ENCODE measurements at regions not wholly inside any gene's neighbourhood (a gene's known extent, or its start where the extent isn't known, plus 50 kb on each side); places are given as distances from the start of the nearest gene placed in this dataset.
"Not testable (repeated sequence)": the region's sequence is repeated elsewhere in the genome, so short reads cannot be mapped to it uniquely, and the experiment has no call there.

- no peak overlapping the region for H3K27ac ChIP-seq
- TF ChIP-seq, protein P1, sequence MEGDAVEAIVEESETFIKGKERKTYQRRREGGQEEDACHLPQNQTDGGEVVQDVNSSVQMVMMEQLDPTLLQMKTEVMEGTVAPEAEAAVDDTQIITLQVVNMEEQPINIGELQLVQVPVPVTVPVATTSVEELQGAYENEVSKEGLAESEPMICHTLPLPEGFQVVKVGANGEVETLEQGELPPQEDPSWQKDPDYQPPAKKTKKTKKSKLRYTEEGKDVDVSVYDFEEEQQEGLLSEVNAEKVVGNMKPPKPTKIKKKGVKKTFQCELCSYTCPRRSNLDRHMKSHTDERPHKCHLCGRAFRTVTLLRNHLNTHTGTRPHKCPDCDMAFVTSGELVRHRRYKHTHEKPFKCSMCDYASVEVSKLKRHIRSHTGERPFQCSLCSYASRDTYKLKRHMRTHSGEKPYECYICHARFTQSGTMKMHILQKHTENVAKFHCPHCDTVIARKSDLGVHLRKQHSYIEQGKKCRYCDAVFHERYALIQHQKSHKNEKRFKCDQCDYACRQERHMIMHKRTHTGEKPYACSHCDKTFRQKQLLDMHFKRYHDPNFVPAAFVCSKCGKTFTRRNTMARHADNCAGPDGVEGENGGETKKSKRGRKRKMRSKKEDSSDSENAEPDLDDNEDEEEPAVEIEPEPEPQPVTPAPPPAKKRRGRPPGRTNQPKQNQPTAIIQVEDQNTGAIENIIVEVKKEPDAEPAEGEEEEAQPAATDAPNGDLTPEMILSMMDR (conservative IDR thresholded peaks at IDR 0.05): no peak
Observed at GRCh38 chr2:188787658-188788240, 186.4 kb upstream of the COL3A1 start.

DNA sequence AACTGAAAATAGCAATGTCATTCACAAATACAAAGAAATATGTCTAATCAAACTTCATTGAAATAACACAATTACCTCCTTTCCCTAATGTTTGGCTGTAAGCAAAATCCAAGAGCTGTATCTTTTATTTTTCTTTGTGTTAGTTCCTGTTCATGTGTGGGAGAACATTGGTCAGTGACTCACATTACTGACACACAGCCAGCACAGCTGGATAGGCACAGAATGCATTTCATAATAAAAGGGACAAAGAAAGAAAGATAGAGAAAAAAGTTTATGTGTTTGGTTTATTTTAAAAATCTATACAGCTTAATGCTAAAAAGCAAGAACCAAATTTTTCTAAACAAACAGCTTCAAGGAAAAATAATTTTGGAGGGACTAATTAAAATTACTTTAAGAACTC lies 185.6 kb upstream of the COL3A1 start:
- H3K27ac ChIP-seq: no peak overlapping the region
- TF ChIP-seq, protein P1 (conservative IDR thresholded peaks at IDR 0.05): no peak

GRCh38 chr2:188789951-188790350 lies 184.2 kb upstream of the COL3A1 start:
- no peak overlapping the region for H3K27ac ChIP-seq
- TF ChIP-seq, protein P1 (conservative IDR thresholded peaks at IDR 0.05): no peak

GRCh38 chr2:188794453-188794852 lies 179.7 kb upstream of the COL3A1 start:
- not testable (repeated sequence) for H3K27ac ChIP-seq

DNA sequence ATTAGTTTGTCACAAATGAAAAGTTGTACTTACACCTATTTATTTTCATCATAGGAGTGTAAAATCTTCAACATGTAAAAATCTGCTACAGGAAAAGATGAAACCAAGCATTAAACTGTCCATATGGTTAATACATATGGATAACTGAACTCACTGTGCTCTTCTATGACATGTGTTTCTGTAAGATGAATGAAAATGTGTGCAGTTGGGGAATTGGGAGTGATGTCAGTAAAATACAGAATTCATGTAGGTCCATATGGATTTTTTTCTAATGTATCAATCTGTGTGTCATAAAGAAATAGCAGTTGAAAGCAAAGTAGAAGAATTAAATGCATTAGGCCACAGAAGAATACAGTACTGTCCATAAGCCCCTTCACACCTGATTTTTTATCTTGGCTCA lies 178.4 kb upstream of the COL3A1 start:
- TF ChIP-seq, protein P1 (conservative IDR thresholded peaks at IDR 0.05): no peak
- H3K27ac ChIP-seq: no peak overlapping the region

GRCh38 chr2:188797371-188797770 lies 176.8 kb upstream of the COL3A1 start:
- no peak overlapping the region for H3K27ac ChIP-seq
- TF ChIP-seq, protein P1 (conservative IDR thresholded peaks at IDR 0.05): no peak

GRCh38 chr2:188798159-188798558 lies 176.0 kb upstream of the COL3A1 start:
- H3K27ac ChIP-seq: no peak overlapping the region
- TF ChIP-seq, protein P1 (conservative IDR thresholded peaks at IDR 0.05): no peak

DNA sequence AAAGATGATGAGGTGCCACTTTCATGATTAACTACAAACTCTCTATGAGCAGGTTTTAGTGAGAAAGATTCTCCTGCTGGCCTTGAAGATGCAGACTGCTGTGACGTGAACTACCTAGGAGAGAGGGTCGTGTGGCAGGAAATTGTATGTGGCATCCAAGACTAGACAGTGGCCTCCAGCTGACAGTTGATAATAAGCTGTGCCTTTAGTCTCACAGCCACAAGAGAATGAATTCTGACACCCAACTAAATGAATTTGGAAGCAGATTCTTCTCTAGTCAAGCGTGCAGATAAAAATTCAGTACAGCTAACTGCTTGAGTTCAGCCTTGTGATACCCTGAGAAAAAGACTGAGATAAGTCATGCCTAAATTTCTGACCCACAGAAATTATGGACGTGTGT lies 169.0 kb upstream of the COL3A1 start:
- TF ChIP-seq, protein P1 (conservative IDR thresholded peaks at IDR 0.05): no peak
- H3K27ac ChIP-seq: no peak overlapping the region
